Activated CD4-positive, alpha-beta memory T cell treated with anti-CD3 and anti-CD28 coated beads, Interleukin-2, amount 10 ng/mL, durations not matched to agents 7 days and 5 days (primary cell): ENCODE measurements at regions not wholly inside any gene's neighbourhood (a gene's known extent, or its start where the extent isn't known, plus 50 kb on each side); places are given as distances from the start of the nearest gene placed in this dataset.
A peak's percentile ranks its signal among the peaks of the same experiment; 100 is the strongest.
"Not testable (repeated sequence)": the region's sequence is repeated elsewhere in the genome, so short reads cannot be mapped to it uniquely, and the experiment has no call there.

Experiments used
- CTCF ChIA-PET: fragments of 350-600 bp; sonication (Branson Sonifier 250); formaldehyde crosslinking; loops from one replicate; lab custom pipeline; 2021; ENCODE audit warnings: antibody characterized with exemption, inconsistent platforms; lab: Charles Lee
- POLR2A ChIA-PET: fragments of 350-600 bp; sonication (Branson Sonifier 250); formaldehyde crosslinking; loops from one replicate; lab custom pipeline; 2021; ENCODE audit warnings: antibody characterized with exemption; lab: Charles Lee
- DNase-seq: peaks from one replicate; pipeline ENCODE4 v3.0.0-alpha.2; 2020
- H3K27ac Mint-ChIP-seq: one replicate; pipeline ENCODE4 v1.8.0; 2021; ENCODE audit warnings: mild to moderate bottlenecking, mixed read lengths
- H3K27me3 Mint-ChIP-seq: one replicate; pipeline ENCODE4 v1.8.0; 2021; ENCODE audit warnings: mixed read lengths
- H3K36me3 Mint-ChIP-seq: one replicate; pipeline ENCODE4 v1.8.0; 2021; ENCODE audit warnings: low read depth, mixed read lengths
- H3K4me1 Mint-ChIP-seq: one replicate; pipeline ENCODE4 v1.8.0; 2021; ENCODE audit warnings: mixed read lengths
- H3K4me3 Mint-ChIP-seq: one replicate; pipeline ENCODE4 v1.8.0; 2021; ENCODE audit warnings: mild to moderate bottlenecking, mixed read lengths
- H3K9me3 Mint-ChIP-seq: one replicate; pipeline ENCODE4 v1.8.0; 2021; ENCODE audit warnings: mixed read lengths

DNA sequence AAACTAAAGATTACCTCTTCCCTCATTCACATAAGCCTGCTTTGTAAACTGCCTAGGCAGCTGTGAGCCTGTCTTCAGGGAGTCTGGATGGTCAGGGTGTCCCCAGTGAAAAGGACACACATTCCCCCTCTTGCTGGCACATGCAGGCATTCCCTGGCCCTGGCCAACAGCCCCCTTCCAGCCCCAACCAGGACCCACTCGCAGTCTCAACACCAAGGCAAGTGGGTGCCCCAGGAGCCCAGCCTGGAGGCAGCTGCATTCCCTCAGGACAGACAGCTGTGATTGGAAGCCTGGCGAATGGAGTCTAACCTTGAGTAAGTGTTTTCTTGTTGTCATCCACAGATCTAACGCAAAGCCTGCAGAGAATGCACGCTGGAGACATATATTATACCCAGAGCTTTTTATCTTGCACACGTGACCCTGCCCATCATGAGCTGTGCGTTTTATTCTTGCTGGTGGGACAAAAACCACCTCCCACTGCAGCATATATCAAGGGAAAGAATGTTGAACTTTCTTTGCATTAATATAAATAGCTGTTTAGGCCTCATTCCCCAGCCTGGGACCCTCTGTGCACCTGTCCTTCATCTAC is 95.0 kb upstream of the LHX1 start:
- Mint-ChIP-seq H3K36me3 (no peaks in the 10 kb centered on the region), H3K4me1 (no peaks in the 10 kb centered on the region), H3K9me3 (no peaks in the 10 kb centered on the region), H3K27me3 (peaks cover 22% of the 10 kb centered on the region), H3K27ac (no peak overlapping the region), H3K4me3 (no peak overlapping the region)
- POLR2A ChIA-PET = no interaction called here
- CTCF ChIA-PET = no interaction called here
- DNase-seq = no peak

- CTCF ChIA-PET = no interaction called here
- no peaks in the 10 kb centered on the region for H3K9me3 Mint-ChIP-seq
- H3K36me3 Mint-ChIP-seq = no peaks in the 10 kb centered on the region
- no peaks in the 10 kb centered on the region for H3K4me1 Mint-ChIP-seq
- no peak overlapping the region for H3K4me3 Mint-ChIP-seq
- peaks cover 19% of the 10 kb centered on the region for H3K27me3 Mint-ChIP-seq
- no peak overlapping the region for H3K27ac Mint-ChIP-seq
- POLR2A ChIA-PET = no interaction called here
- no peak for DNase-seq
These were observed 94.2 kb upstream of the LHX1 start for GRCh38 chr17:36842963-36843558.

GRCh38 chr17:36844013-36844412 is 93.3 kb upstream of the LHX1 start:
- Mint-ChIP-seq H3K9me3 (no peaks in the 10 kb centered on the region), H3K4me1 (no peaks in the 10 kb centered on the region), H3K4me3 (no peak overlapping the region), H3K27me3 (peaks cover 18% of the 10 kb centered on the region), H3K27ac (no peak overlapping the region), H3K36me3 (no peaks in the 10 kb centered on the region)
- POLR2A ChIA-PET = no interaction called here
- no peak for DNase-seq
- CTCF ChIA-PET = interaction anchor here (0.6 kb wide), 1 partner anchor 215 kb away, joined by 3 read pairs; no protein-coding TSS in a partner anchor

DNA sequence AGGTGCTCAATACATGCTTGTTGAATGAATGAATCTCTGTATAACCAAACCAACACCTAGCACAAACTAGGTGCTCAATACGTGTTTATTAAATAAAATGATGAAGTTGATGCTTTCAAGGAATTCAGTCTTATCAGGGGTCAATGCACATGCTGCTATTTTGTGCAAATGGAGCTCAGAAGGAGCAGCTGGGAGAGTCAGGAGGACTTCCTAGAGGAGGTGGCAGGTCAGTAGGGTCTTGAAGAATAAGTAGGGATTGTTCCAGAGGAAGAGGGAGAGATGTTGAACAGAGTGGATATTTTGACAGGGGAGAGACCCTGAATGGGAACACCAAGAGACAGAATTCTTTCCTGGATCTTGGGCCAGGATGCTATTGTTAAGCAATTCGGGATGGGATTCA is 92.7 kb upstream of the LHX1 start:
- no peak for DNase-seq
- Mint-ChIP-seq H3K4me3 (no peak overlapping the region), H3K4me1 (peaks cover 3% of the 10 kb centered on the region), H3K27ac (no peak overlapping the region), H3K36me3 (no peaks in the 10 kb centered on the region), H3K27me3 (peaks cover 18% of the 10 kb centered on the region), H3K9me3 (no peaks in the 10 kb centered on the region)
- ChIA-PET POLR2A (no interaction called here), CTCF (no interaction called here)

GRCh38 chr17:36845916-36846315 is 91.4 kb upstream of the LHX1 start:
- no peaks in the 10 kb centered on the region for H3K36me3 Mint-ChIP-seq
- no peak overlapping the region for H3K27ac Mint-ChIP-seq
- no peak for DNase-seq
- CTCF ChIA-PET = no interaction called here
- H3K9me3 Mint-ChIP-seq = no peaks in the 10 kb centered on the region
- peaks cover 16% of the 10 kb centered on the region for H3K4me1 Mint-ChIP-seq
- H3K4me3 Mint-ChIP-seq = no peak overlapping the region
- H3K27me3 Mint-ChIP-seq = peaks cover 18% of the 10 kb centered on the region
- POLR2A ChIA-PET = no interaction called here

GRCh38 chr17:36846410-36847292 is 90.6 kb upstream of the LHX1 start:
- Mint-ChIP-seq H3K9me3 (no peaks in the 10 kb centered on the region), H3K4me3 (no peak overlapping the region), H3K36me3 (no peaks in the 10 kb centered on the region), H3K27ac (no peak overlapping the region), H3K27me3 (peaks cover 18% of the 10 kb centered on the region), H3K4me1 (peaks cover 21% of the 10 kb centered on the region)
- POLR2A ChIA-PET = no interaction called here
- DNase-seq = no peak
- CTCF ChIA-PET = no interaction called here

- H3K4me1 Mint-ChIP-seq = peaks cover 24% of the 10 kb centered on the region
- H3K27me3 Mint-ChIP-seq = peaks cover 22% of the 10 kb centered on the region
- ChIA-PET POLR2A (no interaction called here), CTCF (no interaction called here)
- H3K4me3 Mint-ChIP-seq = no peak overlapping the region
- H3K27ac Mint-ChIP-seq = no peak overlapping the region
- H3K36me3 Mint-ChIP-seq = no peaks in the 10 kb centered on the region
- no peak for DNase-seq
- H3K9me3 Mint-ChIP-seq = no peaks in the 10 kb centered on the region
These were observed 89.0 kb upstream of the LHX1 start for GRCh38 chr17:36848008-36848902.

DNA sequence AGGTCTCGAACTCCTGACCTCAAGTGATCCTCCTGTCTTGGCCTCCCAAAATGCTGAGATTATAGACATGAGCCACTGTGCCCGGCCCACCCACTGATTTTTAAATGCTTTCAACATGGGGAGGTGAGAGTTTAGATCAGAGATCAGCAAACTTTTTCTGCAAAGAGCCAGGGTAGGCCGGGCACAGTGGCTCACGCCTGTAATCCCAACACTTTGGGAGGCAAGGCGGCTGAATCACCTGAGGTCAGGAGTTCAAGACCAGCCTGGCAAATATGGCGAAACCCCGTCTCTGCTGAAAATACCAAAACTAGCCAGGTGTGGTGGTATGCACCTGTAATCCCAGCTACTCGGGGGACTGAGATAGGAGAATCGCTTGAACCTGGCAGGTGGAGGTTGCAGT is 88.3 kb upstream of the LHX1 start:
- POLR2A ChIA-PET = interaction anchor here (1.0 kb wide), 1 partner anchor 100 kb away, joined by 4 read pairs; no protein-coding TSS in a partner anchor
- CTCF ChIA-PET, DNase-seq, H3K9me3 Mint-ChIP-seq, H3K36me3 Mint-ChIP-seq, H3K27ac Mint-ChIP-seq, H3K4me3 Mint-ChIP-seq: not testable (repeated sequence)
- peaks cover 30% of the 10 kb centered on the region for H3K4me1 Mint-ChIP-seq
- peaks cover 18% of the 10 kb centered on the region for H3K27me3 Mint-ChIP-seq

- H3K27ac Mint-ChIP-seq = peak overlapping the region; percentile 72
- peak; percentile 71 for DNase-seq
- H3K9me3 Mint-ChIP-seq = no peaks in the 10 kb centered on the region
- POLR2A ChIA-PET = interaction anchor here (1.0 kb wide), 1 partner anchor 100 kb away, joined by 4 read pairs; no protein-coding TSS in a partner anchor
- peak overlapping the region; percentile 17 for H3K4me3 Mint-ChIP-seq
- CTCF ChIA-PET = no interaction called here
- H3K27me3 Mint-ChIP-seq = peaks cover 9% of the 10 kb centered on the region
- peaks cover 30% of the 10 kb centered on the region for H3K4me1 Mint-ChIP-seq
- no peaks in the 10 kb centered on the region for H3K36me3 Mint-ChIP-seq
These were observed 87.4 kb upstream of the LHX1 start for GRCh38 chr17:36849871-36850348.

DNA sequence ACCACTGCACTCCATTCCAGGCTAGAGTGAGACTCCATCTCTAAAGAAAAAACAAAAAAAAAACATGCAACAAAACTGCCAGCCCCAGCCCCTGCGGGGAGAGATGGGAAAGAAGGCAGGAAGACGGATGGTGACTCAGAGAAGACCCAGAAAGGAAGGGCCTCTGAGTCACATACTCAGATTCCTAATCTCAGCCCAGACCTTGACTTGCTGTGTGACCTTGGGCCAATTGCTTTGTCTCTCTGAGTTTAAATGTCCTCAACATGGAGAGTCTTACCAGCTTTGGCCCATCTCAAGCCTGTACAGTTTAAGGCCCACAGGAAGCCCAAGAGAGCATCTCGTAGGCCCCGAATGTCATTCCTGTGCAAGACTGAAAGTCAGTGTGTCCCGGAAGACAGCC is 86.5 kb upstream of the LHX1 start:
- Mint-ChIP-seq H3K27ac (no peak overlapping the region), H3K36me3 (no peaks in the 10 kb centered on the region), H3K4me3 (no peak overlapping the region), H3K9me3 (no peaks in the 10 kb centered on the region), H3K27me3 (peaks cover 7% of the 10 kb centered on the region), H3K4me1 (peaks cover 30% of the 10 kb centered on the region)
- DNase-seq = peak; percentile 19
- POLR2A ChIA-PET = no interaction called here
- CTCF ChIA-PET = no interaction called here

- H3K27ac Mint-ChIP-seq = no peak overlapping the region
These were observed 86.0 kb upstream of the LHX1 start for GRCh38 chr17:36851250-36851649.

DNA sequence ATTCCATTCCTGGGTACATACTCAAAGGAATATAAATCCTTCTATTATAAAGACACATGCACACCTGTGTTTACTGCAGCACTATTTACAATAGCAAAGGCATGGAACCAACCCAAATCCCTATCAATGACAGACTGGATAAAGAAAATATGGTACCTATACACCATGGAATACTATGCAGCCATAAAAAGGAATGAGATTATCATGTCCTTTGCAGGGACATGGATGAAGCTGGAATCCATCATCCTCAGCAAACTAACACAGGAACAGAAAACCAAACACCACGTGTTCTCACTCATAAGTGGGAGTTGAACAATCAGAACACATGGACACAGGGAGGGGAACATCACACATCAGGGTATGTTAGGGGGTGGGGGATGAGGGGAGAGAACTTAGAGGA is 84.8 kb upstream of the LHX1 start:
- Mint-ChIP-seq H3K27me3 (peaks cover 10% of the 10 kb centered on the region), H3K4me1 (peaks cover 30% of the 10 kb centered on the region)
- H3K36me3 Mint-ChIP-seq, CTCF ChIA-PET, POLR2A ChIA-PET, H3K9me3 Mint-ChIP-seq, H3K27ac Mint-ChIP-seq, DNase-seq, H3K4me3 Mint-ChIP-seq: not testable (repeated sequence)

More at GRCh38 chr17:36851250-36851649, 86.0 kb upstream of the LHX1 start:
- Mint-ChIP-seq H3K4me1 (peaks cover 30% of the 10 kb centered on the region), H3K36me3 (no peaks in the 10 kb centered on the region), H3K9me3 (no peaks in the 10 kb centered on the region), H3K27me3 (peaks cover 9% of the 10 kb centered on the region), H3K4me3 (no peak overlapping the region)
- POLR2A ChIA-PET = no interaction called here
- DNase-seq = no peak
- CTCF ChIA-PET = no interaction called here
